ENCODE measurements at regions not wholly inside any gene's neighbourhood (a gene's known extent, or its start where the extent isn't known, plus 50 kb on each side); places are given as distances from the start of the nearest gene placed in this dataset.
A peak's percentile ranks its signal among the peaks of the same experiment; 100 is the strongest.
"Not testable (repeated sequence)": the region's sequence is repeated elsewhere in the genome, so short reads cannot be mapped to it uniquely, and the experiment has no call there.

DNA sequence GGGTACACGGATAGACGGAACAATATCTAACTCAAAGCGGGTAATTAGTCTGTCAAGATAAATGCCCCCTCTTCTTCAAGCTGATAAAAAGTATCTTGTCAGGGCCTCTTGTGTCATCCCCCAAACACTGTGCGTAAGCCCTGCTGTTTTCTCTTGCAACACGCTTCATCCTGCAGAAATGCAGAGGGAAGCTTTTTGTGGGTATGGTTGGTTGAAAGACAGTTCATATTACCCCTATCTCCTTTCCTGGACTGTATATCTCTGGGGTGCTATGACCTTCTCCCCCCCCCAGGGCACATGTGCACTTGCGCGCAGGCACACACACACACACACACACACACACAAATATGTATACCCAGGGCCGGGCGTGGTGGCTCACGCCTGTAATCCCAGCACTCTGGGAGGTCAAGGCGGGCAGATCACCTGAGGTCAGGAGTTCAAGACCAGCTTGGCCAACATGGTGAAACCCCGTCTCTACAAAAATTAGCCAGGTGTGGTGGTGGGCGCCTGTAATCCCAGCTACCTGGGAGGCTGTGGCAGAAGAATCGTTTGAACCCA, 143.6 kb upstream of the CITED2 start:
- intact Hi-C loops (cut with DNase I) = loop anchor here (10.0 kb wide), 1 partner anchor 143 kb away; the partner anchor contains the start of gene CITED2
- not testable (repeated sequence) for DNase-seq; ATAC-seq (ENCODE audit: poor library complexity)

DNA sequence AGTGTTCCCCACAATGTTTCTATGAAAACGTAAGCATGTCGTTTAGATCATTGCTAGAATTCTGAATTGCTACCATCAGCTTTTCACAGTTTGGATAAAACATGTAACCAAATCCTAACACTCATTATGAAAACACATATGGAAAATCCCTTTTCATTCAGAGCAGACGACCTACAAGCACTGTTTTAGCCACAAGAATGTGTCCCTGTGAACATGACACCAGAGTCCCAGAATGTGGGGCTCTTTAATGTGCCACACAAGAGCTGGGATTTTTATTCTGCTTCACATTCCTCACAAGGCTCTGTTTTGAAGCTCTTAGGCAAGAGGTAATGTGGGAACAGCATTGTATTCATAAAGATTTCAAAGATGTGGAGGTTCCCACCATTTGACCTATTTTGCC, 141.1 kb upstream of the CITED2 start:
- intact Hi-C loops (cut with DNase I) = loop anchor here (10.0 kb wide), 1 partner anchor 141 kb away; the partner anchor contains the start of gene CITED2
- ATAC-seq (ENCODE audit: poor library complexity) (no peak), DNase-seq (no peak)

DNA sequence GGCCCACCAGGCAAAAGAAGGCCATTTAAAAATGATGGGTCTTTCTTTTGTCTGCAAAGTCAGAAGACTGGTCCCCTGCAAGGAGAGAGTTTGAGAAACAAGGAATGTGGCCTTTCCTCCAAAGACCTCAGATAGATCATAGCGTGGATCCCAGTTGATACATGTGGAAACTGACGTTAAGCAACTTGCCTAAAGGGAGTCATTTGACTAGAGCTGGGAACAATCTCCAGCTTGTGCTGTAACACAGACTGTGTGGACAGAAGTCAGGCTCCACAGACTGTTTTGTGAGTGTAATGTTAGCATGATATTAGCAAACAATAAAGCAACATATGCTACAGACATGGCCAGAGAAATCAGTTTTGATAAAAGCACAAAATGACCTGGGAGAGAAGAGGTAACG, 140.4 kb upstream of the CITED2 start:
- intact Hi-C loops (cut with DNase I) = loop anchor here (10.0 kb wide), 1 partner anchor 140 kb away; the partner anchor contains the start of gene CITED2
- DNase-seq (no peak), ATAC-seq (ENCODE audit: poor library complexity) (no peak)

DNA sequence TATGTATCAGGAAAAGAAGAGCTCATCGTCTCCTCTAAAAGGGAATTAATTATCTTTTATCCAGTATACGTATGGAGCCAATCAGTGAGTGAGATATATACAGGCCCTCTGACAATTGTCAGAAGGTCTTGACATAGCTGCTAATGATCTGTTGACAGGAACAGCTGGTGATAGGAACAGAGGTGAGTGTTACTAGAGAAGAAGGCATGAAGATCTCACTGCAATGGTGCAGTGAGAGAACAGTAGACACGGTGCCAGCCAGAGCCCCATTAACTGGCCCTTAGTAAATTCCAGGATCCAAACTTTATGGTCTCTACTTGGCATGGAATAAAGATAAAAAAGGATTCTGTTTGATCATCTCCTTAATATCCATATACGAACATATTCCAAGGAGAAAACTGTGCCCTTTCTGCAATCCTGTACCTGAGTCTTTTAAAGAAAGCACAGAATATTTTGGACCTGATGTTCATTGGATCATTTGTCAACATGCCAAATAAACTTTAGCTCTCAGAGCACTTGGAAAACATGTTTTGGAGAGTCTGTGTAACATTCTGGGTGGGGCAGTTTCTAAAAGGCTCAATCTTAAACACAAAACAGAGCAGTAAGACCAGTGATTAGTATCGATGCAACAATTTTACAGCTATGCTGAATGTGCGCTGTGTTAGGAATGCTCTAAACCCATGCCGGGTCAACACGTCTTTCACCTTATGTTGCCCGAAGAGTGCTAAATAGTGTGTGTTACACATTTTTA, 135.8 kb upstream of the CITED2 start:
- ATAC-seq (ENCODE audit: poor library complexity) = peak; percentile 97
- intact Hi-C loops (cut with DNase I) = loop anchor here (10.0 kb wide), 1 partner anchor 135 kb away; the partner anchor contains the start of gene CITED2
- DNase-seq = no peak

DNA sequence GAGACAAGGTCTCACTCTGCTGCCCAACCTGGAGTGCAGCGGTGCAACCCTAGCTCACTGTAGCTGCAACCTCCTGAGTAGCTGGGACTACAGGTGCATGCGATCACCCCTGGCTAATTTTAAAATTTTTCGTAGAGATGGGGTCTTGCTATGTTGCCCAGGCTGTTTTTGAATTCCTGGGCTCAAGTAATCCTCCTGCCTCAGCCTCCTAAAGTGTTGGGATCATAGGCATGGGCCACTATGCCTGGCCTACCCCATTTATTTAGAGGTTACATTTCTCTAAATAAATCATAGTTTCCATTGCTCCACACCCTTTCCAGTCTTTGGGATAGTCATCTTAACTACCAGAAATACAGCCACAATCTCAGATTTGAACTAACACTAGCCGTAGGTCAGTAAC, 134.7 kb upstream of the CITED2 start:
- intact Hi-C loops (cut with DNase I) = no loop called here
- DNase-seq (no peak), ATAC-seq (ENCODE audit: poor library complexity) (no peak)

DNA sequence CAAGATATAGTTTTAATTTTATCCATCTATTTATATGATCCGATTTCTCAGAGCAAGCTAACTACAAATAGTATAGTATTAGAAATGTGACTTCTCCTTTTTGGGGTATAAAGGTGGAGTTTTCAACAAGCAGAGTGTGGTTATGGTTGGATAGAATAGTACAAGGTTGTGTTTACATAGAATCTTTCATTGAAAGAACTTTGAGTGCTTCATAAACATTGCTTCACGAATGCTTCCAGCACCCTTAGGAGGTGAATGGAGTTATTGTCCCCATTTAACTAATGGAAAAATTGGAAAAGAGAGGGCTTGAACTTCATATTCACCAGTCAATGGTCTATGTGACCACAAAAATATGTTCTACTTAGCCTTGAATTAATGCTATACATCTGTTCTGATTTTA, 134.1 kb upstream of the CITED2 start:
- no peak for ATAC-seq (ENCODE audit: poor library complexity)
- no peak for DNase-seq
- intact Hi-C loops (cut with DNase I) = no loop called here

DNA sequence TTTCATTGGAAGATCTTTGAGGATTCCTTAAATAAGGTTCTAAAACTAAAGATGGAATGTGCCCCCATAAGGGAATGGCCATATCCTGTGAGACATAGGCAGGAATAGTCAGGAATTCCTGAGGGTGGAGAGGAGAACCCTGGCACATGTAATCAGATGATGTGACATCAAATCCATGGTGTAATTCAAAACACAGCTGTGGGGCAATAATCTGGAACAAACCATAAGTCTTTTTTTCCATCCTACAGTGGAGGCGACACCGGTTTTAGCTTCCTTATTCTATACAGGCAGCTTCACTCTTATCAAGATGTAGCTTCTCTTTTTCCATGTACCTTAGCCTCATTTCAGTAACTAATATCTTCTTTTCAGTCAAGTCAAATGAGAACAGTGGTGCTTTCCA, 133.6 kb upstream of the CITED2 start:
- ATAC-seq (ENCODE audit: poor library complexity) = no peak
- intact Hi-C loops (cut with DNase I) = no loop called here

DNA sequence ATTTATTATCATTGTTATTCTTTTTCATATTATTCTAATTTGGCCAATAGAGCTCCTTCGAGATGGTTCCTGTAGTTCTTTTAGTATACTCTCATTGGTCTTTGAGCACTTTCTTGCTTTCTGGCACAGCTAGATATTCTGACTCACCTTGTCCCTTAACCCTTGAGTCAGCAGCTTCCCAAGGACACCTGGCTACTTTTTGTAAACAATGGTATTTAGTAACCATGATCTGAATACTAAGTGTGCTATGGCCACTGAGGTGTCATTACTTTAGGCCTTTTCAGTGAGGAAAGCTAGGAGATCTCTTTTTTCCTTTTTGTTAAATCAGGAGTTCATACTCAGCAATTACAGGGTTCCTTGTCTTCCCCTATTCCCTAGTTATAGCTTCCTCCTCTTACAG, 126.5 kb upstream of the CITED2 start:
- DNase-seq (no peak), ATAC-seq (ENCODE audit: poor library complexity) (no peak)
- intact Hi-C loops (cut with DNase I) = no loop called here

More for the DNA sequence above, 133.6 kb upstream of the CITED2 start:
- DNase-seq = no peak

DNA sequence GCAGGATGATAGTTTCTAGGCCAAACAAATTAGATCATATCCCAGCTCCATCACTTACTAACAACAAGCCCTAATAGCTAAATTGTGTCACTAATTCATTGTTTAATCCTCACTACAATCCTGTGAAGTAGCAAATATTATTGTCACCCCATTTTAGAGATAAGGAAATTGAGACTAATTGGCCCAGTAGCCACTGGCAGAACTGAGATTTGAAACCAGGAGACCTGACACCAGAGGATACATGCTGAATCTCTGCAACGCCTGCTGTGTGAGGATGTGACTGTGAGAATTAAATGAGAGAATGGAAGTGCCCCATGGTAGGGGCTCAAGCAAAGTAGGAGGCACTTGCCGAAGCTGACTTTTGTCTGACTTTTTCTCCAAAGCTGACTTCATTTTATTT, 124.3 kb upstream of the CITED2 start:
- no peak for ATAC-seq (ENCODE audit: poor library complexity)

DNA sequence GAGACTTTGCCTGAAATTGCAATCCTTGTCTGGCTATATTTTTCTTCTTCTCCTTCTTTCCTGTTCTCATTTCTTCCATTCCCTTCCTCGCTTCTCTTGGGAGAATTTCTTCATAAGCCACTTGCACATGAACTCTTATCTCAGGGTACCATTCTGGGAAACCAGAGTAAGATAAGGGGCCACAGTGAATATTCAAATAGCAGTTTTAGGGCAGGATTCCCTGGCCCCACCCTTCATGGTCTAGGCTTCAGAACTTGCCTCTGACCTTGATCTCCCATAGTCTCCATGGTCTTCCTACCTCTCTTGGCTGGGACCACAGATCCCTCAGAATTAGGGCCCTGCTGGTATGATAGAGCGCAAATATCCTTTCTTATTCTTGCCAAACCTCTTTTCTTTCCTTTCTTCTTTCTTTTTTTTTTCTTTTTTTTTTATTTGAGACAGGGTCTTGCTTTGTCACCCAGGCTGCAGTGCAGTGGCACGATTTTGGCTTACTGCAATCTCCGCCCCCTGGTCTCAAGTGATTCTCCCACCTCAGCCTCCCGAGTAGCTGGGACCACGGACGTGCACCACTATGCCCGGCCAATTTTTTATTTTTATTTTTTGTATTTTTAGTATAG, 123.0 kb upstream of the CITED2 start:
- ATAC-seq (ENCODE audit: poor library complexity) (no peak), DNase-seq (no peak)
- intact Hi-C loops (cut with DNase I) = no loop called here

More for the DNA sequence above, 124.3 kb upstream of the CITED2 start:
- intact Hi-C loops (cut with DNase I) = no loop called here
- no peak for DNase-seq

DNA sequence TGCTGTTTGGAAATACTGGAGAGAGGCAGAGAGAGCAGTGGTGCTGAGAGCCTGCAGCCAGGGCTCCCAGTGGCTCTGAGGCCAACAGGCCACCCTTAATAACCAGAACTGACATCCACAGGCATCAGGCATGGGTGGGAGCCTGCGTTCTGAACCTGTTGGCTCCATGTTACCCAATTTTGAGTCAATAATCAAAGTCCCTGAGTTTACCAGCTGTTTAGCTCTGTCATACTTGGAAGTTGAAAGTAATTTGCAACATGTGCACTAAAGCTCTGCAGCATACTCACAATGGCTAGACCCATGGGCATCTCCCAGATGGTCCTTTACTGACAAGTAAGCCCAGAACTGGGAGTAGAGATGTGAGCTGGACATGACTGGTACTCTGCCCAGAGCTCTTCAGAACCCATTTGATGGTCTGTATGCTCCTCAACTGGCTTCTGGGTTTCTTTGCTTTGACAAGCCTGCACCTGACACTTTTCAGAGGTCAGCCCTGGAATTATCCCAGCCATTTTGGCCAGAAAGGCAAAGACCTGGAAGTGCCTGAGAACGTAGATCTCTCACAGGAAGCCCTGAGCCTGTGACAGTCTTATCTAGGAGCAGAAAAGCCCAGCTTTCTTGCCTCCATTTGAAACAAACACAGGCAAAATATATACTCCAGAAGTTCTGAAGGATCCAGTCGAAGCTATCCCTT, 122.4 kb upstream of the CITED2 start:
- no peak for ATAC-seq (ENCODE audit: poor library complexity)
- intact Hi-C loops (cut with DNase I) = no loop called here

DNA sequence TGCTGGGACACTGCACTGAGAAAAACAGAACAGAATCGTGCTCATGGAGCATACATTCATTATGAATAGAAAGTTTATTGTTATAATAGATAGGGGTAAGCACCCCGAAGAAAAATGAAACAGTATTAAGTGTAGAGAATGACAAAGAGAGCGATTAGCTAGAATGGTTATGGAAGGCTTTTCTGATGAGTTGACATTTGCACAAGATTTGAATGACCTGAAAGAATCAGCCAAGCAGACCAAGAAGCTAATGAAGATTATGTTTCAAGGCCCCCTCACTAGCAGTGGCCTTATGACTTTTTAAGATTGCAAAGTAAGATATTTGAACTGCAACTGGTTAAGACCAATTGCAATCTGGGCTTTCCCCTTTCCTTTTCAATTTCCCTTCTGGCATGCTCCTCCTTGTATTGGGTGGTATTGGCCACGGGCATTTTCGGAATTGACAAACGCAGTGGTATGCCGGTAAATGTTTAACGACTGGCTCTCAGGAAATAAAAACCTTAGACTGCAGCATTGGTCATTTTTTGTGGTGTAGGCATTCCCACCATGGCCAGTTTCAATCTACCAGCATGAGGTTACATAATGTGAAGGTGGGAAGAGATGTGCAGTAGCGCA, 120.0 kb upstream of the CITED2 start:
- DNase-seq = no peak
- no peak for ATAC-seq (ENCODE audit: poor library complexity)
- intact Hi-C loops (cut with DNase I) = no loop called here

More for the DNA sequence above, 122.4 kb upstream of the CITED2 start:
- no peak for DNase-seq

DNA sequence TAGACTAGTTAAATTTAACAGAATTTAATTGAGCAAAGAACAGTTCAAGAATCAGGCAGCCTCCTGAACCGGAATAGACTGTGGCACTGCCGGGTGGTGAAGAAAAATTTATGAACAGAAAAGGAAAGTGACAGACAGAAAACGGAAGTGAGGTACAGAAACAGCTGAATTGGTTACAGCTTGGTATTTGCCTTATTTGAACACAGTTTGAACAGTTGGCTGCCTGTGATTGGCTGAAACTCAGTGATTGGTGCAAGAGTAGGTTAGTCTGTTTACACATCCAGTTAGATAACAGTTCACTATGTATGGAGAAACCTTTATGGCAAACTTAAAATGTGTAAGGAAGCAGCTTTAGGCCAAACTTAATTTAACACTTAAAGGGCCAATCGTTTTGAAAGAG, 116.0 kb upstream of the CITED2 start:
- DNase-seq (no peak), ATAC-seq (ENCODE audit: poor library complexity) (no peak)
- intact Hi-C loops (cut with DNase I) = no loop called here

DNA sequence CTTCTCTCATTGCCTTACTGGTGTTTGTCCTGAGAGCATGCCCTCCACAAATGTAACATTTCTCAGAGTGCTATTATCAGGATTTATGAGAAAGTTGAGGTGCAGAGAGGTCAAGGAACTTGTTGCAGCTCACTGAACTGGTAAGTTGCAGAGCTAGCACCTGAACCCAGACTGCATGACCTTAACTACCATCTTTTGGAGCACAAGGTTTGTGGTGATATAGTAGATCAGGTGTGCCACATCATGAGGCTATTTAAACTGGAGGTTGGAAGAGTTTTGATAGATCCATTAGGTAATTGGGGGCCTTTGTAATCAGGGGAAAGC, 112.0 kb upstream of the CITED2 start:
- DNase-seq (no peak), ATAC-seq (ENCODE audit: poor library complexity) (no peak)
- intact Hi-C loops (cut with DNase I) = no loop called here

DNA sequence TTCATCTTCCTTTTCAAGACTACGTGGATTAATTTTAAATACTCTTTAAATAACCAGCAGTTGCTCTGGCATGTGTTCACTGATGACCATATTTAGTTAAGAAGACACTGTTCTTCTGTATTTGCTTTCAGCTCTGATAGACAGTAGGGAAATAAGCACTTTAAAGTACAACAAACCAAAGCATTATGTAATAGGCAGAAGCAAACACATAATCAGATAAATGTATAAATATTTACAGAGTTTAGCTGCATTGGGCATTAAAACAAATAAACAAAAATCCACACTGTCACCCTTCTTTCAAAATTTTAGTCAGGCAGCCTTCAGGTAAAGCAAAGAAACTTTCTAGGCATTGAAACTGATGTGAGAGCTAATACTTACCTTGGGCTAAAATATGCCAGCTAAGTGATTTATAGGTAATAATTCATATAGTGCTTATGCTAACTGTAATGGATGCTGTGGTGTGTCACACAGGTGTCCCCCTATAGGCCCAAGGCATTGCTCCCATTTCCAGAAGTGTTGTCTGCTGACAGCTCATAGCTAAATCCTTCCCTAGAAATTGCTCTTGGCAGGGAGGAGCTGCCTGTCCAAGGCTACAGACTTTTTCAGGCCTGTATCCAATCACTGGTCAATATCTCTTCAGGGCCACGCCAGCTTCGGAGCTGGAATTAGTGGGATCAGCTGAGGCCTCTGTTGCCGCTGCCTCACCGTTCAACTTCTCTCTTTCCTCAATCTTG, 111.5 kb upstream of the CITED2 start:
- ATAC-seq (ENCODE audit: poor library complexity) (no peak), DNase-seq (no peak)
- intact Hi-C loops (cut with DNase I) = no loop called here

DNA sequence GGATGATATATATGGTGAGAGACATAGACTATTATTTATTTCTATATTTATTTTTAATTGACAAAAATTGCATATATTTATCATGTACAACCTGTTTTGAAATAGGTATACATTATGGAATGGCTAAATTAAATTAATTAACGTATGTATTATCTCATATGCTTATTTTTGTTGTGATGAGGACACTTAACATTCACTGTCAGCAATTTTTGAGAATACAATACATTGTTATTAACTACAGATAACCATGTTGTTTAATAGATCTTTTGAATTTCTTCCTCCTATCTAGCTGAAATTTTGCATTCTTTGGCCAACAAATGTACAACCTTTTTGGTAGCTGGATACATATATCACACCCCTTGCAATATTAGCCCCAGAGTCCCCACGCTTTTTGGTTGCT, 110.7 kb upstream of the CITED2 start:
- ATAC-seq (ENCODE audit: poor library complexity) (no peak), DNase-seq (no peak)
- intact Hi-C loops (cut with DNase I) = no loop called here

DNA sequence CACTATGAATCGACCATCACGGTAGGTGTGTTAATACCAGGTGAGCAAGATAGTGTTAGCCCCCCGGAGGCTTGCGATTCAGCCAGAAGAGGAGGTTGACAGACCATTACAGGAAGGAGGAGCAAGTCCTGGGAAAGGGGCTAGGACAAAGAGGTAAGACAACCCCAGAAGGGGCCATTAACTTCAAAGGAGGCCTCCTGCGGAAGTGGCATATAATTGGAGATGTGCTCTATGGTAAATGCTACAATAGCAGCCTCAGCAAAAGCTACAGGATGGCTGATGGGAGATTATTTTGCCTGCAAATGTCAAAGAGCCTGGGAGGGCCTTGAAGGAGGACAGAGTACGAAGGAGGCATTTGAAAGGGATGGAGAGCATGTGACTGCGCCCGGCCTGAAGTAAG, 108.6 kb upstream of the CITED2 start:
- no peak for ATAC-seq (ENCODE audit: poor library complexity)
- intact Hi-C loops (cut with DNase I) = no loop called here
- DNase-seq = no peak

DNA sequence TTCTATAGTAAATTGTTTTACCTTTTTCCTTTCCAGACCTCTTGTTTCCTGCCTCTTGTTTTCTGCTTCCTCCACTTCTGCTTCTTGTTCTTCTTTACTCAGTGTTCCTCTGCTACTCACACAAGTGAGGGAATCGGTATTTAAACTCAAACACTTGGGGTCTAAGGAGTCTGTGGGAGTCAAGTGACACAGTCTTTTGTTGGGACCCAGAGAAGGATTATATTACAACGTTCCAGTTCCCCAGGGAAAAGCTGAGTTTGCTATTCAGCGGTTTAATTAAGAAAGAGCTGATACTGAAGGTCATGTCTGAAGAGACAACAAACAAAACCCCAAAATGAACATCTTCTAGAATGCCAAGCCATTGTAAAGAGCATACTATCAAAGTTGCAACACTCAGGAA, 107.8 kb upstream of the CITED2 start:
- DNase-seq (no peak), ATAC-seq (ENCODE audit: poor library complexity) (no peak)
- intact Hi-C loops (cut with DNase I) = no loop called here
